ENCODE measurements at regions not wholly inside any gene's neighbourhood (a gene's known extent, or its start where the extent isn't known, plus 50 kb on each side); places are given as distances from the start of the nearest gene placed in this dataset.

DNA sequence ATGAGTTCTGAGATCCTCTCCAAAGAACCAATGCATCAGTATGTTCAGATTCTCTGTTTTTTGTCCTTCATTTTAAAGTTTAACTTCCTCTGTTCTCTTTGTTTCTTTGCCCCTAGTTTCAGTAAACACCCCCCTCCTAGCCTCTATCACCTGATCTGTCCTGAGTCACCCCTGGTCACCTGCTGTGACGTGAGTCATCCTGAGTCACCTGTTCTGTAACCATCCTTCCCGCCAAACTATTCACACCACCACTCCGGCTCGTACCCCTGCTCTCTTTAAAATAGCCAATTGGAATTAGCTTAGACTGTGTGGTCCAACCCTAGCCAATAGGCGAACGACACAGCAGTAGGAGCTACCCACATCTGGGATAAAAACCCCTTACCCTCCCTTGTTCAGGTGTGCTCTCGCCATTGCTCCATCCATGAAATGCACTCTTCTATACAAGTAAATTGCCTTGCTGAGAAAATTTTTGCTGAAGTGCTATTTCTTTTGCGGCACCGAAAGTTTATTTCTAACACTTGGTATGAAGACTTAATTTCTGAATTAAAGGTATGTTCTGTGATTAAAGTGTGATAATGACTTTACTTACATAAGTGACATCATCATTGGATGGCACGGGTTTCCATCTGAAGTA lies 318.4 kb downstream of the AASDHPPT start:
- TF ChIP-seq, protein P1, sequence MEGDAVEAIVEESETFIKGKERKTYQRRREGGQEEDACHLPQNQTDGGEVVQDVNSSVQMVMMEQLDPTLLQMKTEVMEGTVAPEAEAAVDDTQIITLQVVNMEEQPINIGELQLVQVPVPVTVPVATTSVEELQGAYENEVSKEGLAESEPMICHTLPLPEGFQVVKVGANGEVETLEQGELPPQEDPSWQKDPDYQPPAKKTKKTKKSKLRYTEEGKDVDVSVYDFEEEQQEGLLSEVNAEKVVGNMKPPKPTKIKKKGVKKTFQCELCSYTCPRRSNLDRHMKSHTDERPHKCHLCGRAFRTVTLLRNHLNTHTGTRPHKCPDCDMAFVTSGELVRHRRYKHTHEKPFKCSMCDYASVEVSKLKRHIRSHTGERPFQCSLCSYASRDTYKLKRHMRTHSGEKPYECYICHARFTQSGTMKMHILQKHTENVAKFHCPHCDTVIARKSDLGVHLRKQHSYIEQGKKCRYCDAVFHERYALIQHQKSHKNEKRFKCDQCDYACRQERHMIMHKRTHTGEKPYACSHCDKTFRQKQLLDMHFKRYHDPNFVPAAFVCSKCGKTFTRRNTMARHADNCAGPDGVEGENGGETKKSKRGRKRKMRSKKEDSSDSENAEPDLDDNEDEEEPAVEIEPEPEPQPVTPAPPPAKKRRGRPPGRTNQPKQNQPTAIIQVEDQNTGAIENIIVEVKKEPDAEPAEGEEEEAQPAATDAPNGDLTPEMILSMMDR (IDR thresholded peaks at IDR 0.05 in 2 of 3, conservative IDR thresholded peaks at IDR 0.05 in 1 of 3; ENCODE audit: insufficient read depth in 2 of 3, low read depth in 1 of 3, low read length in 3 of 3), result no peak
- TF ChIP-seq ZFP1 (CRISPR knock-in tag; IDR thresholded peaks at IDR 0.05) (no peak), JUN (IDR thresholded peaks at IDR 0.05; ENCODE audit: borderline replicate concordance, low read depth, low read length) (no peak), JUN (CRISPR knock-in tag; IDR thresholded peaks at IDR 0.05; ENCODE audit: borderline replicate concordance) (no peak), ZNF274 (IDR thresholded peaks at IDR 0.05; ENCODE audit: borderline replicate concordance, low read depth, low read length) (no peak)

Data from K562 (cell line).